K562 (cell line): ENCODE measurements at regions not wholly inside any gene's neighbourhood (a gene's known extent, or its start where the extent isn't known, plus 50 kb on each side); places are given as distances from the start of the nearest gene placed in this dataset.

Source experiments
- FOS ChIP-seq: IDR thresholded peaks from 3 replicates; pipeline ENCODE4 v1.6.1; 2011; ENCODE audit not compliant: insufficient read length; ENCODE audit errors: extremely low read depth
- FOXK2 ChIP-seq, 2 experiments: fragments of 450-650 bp; IDR thresholded peaks in 1 of 2; conservative IDR thresholded peaks in 1 of 2; 2 replicates each; pipeline ENCODE4 v1.6.1; 2016; ENCODE audit warnings: low read depth in 2 of 2, mild to moderate bottlenecking in 1 of 2
- HCFC1 ChIP-seq: IDR thresholded peaks from 2 replicates; pipeline ENCODE4 v1.6.1; 2012; ENCODE audit warnings: low read depth, low read length, improper control_type of control experiment
- POLR2A ChIP-seq: fragments of 450-650 bp; conservative IDR thresholded peaks from 2 replicates; pipeline ENCODE4 v1.6.1; 2016

DNA sequence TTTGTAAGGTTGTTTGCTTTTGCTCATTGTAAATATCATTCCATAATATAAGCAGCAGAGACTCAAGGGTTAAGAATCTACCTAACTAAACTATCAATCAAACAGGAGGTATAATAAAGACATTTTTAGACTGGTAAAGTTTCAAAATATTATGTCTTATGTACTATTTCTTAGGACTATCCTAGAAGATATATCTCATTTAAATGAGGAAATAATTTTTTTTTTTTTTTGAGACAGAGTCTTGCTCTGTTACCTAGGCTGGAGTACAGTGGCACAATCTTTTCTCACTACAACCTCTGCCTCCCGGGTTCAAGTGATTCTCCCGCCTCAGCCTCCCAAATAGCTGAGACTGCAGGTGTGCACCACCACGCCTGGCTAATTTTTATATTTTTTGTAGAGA lies 80.9 kb upstream of the PARD3 start:
- TF ChIP-seq FOS (no peak), HCFC1 (no peak), FOXK2 (conservative IDR thresholded peaks at IDR 0.05 in 1 of 2, IDR thresholded peaks at IDR 0.05 in 1 of 2; ENCODE audit: low read depth in 2 of 2) (no peak), POLR2A (no peak)
